ENCODE measurements at regions not wholly inside any gene's neighbourhood (a gene's known extent, or its start where the extent isn't known, plus 50 kb on each side); places are given as distances from the start of the nearest gene placed in this dataset.
A peak's percentile ranks its signal among the peaks of the same experiment; 100 is the strongest.

DNA sequence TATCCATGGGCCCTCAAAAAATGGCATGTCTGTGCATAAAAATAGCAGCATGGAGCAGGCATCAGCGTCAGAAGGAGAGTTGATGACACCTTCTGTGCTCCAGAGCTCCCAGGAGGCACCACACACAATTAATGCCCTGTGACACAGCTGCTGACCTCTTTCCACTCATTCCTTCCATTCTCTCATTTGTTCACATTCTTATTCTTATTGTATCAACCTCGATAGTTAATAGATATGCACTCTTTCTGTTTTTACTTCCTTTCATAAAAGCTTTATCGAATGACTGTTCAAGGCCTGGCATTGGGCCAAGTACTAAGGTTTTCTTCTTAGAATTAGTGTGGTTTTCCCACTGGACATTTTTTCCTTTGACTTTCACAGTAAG, 266.0 kb upstream of the MTNR1B start:
- Histone ChIP-seq H4K20me1 (ENCODE audit: insufficient read depth, low read length) (no peaks in the 10 kb centered on the region), H3K9me3 (ENCODE audit: insufficient read depth, low read length, severe bottlenecking) (no peaks in the 10 kb centered on the region), H3K27me3 (ENCODE audit: insufficient read depth, low read length, poor library complexity) (no peaks in the 10 kb centered on the region), H2AFZ (ENCODE audit: low read depth, low read length) (peak overlapping the region; percentile 20; the same call in 1 of the 2 replicates), H3K4me2 (ENCODE audit: insufficient read depth, low read length) (no peak overlapping the region), H3K4me1 (ENCODE audit: insufficient read depth, low read length) (peaks cover 41% of the 10 kb centered on the region), H3K79me2 (ENCODE audit: insufficient read depth, low read length) (no peaks in the 10 kb centered on the region), H3K27ac (ENCODE audit: low read length) (peak overlapping the region; percentile 27; the same call in 1 of the 2 replicates), H3K36me3 (ENCODE audit: insufficient read depth, low read length) (no peaks in the 10 kb centered on the region), H3K4me3 (ENCODE audit: low read depth in 1 of 2, low read length in 2 of 2) (no peak overlapping the region), H3K9ac (ENCODE audit: low read depth, low read length) (no peak overlapping the region)
- ATAC-seq (ENCODE audit: insufficient read depth, low read depth) (no peak), DNase-seq (no peak)
- no peak for TF ChIP-seq EZH2 (IDR thresholded peaks at IDR 0.05; ENCODE audit: borderline replicate concordance, low read depth, low read length, severe bottlenecking)
- TF ChIP-seq, protein P1, sequence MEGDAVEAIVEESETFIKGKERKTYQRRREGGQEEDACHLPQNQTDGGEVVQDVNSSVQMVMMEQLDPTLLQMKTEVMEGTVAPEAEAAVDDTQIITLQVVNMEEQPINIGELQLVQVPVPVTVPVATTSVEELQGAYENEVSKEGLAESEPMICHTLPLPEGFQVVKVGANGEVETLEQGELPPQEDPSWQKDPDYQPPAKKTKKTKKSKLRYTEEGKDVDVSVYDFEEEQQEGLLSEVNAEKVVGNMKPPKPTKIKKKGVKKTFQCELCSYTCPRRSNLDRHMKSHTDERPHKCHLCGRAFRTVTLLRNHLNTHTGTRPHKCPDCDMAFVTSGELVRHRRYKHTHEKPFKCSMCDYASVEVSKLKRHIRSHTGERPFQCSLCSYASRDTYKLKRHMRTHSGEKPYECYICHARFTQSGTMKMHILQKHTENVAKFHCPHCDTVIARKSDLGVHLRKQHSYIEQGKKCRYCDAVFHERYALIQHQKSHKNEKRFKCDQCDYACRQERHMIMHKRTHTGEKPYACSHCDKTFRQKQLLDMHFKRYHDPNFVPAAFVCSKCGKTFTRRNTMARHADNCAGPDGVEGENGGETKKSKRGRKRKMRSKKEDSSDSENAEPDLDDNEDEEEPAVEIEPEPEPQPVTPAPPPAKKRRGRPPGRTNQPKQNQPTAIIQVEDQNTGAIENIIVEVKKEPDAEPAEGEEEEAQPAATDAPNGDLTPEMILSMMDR (IDR thresholded peaks at IDR 0.05; ENCODE audit: borderline replicate concordance, extremely low read depth, low read length, poor library complexity, severe bottlenecking), result no peak

DNA sequence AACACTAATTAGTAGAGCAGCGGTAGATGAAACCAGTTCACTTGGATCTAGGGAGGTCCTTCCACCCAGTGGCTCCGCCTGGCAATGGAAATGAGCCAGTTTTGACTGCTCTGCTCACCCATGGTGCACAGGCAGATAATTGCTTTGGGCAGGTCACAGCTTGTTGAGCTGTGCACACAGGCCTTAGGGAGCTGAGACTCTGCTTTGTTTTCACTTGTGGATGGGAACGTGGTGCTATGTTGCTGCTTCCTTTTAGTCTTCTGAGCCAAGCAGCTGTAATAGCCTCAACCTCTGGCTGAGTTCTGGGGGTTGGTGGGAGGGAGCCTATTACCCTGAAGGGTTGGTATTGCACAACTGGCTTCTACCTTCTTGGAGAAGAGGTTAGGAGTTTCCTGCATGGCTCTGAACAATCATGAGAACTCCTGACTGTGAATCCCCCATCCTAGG, 262.3 kb upstream of the MTNR1B start:
- Histone ChIP-seq H2AFZ (ENCODE audit: low read depth, low read length) (peak overlapping the region; percentile 65), H3K9ac (ENCODE audit: low read depth, low read length) (peak overlapping the region; percentile 21; the same call in 1 of the 2 replicates), H3K79me2 (ENCODE audit: insufficient read depth, low read length) (no peaks in the 10 kb centered on the region), H4K20me1 (ENCODE audit: insufficient read depth, low read length) (no peaks in the 10 kb centered on the region), H3K9me3 (ENCODE audit: insufficient read depth, low read length, severe bottlenecking) (no peaks in the 10 kb centered on the region), H3K4me1 (ENCODE audit: insufficient read depth, low read length) (peaks cover 41% of the 10 kb centered on the region), H3K27me3 (ENCODE audit: insufficient read depth, low read length, poor library complexity) (no peaks in the 10 kb centered on the region), H3K4me3 (ENCODE audit: low read depth in 1 of 2, low read length in 2 of 2) (no peak overlapping the region), H3K36me3 (ENCODE audit: insufficient read depth, low read length) (no peaks in the 10 kb centered on the region), H3K4me2 (ENCODE audit: insufficient read depth, low read length) (peak overlapping the region; percentile 17), H3K27ac (ENCODE audit: low read length) (peak overlapping the region; percentile 74)
- TF ChIP-seq EZH2 (IDR thresholded peaks at IDR 0.05; ENCODE audit: borderline replicate concordance, low read depth, low read length, severe bottlenecking), result no peak
- TF ChIP-seq, protein P1 (IDR thresholded peaks at IDR 0.05; ENCODE audit: borderline replicate concordance, extremely low read depth, low read length, poor library complexity, severe bottlenecking), result peak; percentile 20
- DNase-seq (peak; percentile 62), ATAC-seq (ENCODE audit: insufficient read depth, low read depth) (peak; percentile 90)

DNA sequence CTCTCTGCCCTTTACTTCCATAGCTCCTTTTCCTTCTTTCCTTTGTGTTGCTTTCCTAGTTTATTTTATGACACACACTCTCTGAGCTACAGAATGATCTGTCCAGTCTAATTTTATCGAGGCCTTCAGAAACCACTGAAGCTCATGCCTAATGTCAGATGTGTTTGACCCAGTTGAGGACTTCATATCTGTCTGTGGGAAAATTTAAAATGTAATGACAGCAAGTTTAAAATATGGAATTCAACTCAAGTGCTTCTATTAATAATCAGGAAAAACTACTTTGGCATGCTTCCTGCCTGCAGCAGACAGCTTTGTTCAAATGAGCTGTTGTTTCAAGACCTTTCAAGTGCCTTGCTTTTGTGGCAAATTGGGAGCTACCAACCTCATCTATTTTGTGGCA, 261.8 kb upstream of the MTNR1B start:
- TF ChIP-seq EZH2 (IDR thresholded peaks at IDR 0.05; ENCODE audit: borderline replicate concordance, low read depth, low read length, severe bottlenecking), result no peak
- TF ChIP-seq, protein P1 (IDR thresholded peaks at IDR 0.05; ENCODE audit: borderline replicate concordance, extremely low read depth, low read length, poor library complexity, severe bottlenecking), result no peak
- Histone ChIP-seq H3K4me1 (ENCODE audit: insufficient read depth, low read length) (peaks cover 41% of the 10 kb centered on the region), H3K36me3 (ENCODE audit: insufficient read depth, low read length) (no peaks in the 10 kb centered on the region), H3K9me3 (ENCODE audit: insufficient read depth, low read length, severe bottlenecking) (no peaks in the 10 kb centered on the region), H3K27ac (ENCODE audit: low read length) (peak overlapping the region; percentile 74), H2AFZ (ENCODE audit: low read depth, low read length) (peak overlapping the region; percentile 65), H3K9ac (ENCODE audit: low read depth, low read length) (peak overlapping the region; percentile 21; the same call in 1 of the 2 replicates), H3K4me2 (ENCODE audit: insufficient read depth, low read length) (0 out of 2 replicates have a peak overlapping the region, but pooled peaks have one; percentile 17), H3K79me2 (ENCODE audit: insufficient read depth, low read length) (no peaks in the 10 kb centered on the region), H3K4me3 (ENCODE audit: low read depth in 1 of 2, low read length in 2 of 2) (no peak overlapping the region), H3K27me3 (ENCODE audit: insufficient read depth, low read length, poor library complexity) (no peaks in the 10 kb centered on the region), H4K20me1 (ENCODE audit: insufficient read depth, low read length) (no peaks in the 10 kb centered on the region)
- ATAC-seq (ENCODE audit: insufficient read depth, low read depth) (no peak), DNase-seq (no peak)
